HT-29 (cell line): ENCODE measurements at regions not wholly inside any gene's neighbourhood (a gene's known extent, or its start where the extent isn't known, plus 50 kb on each side); places are given as distances from the start of the nearest gene placed in this dataset.
"Not testable (repeated sequence)": the region's sequence is repeated elsewhere in the genome, so short reads cannot be mapped to it uniquely, and the experiment has no call there.

Source experiments
- DNase-seq: peaks from one replicate; pipeline ENCODE4 v3.0.0-alpha.2; 2015; ENCODE audit warnings: low spot score

DNA sequence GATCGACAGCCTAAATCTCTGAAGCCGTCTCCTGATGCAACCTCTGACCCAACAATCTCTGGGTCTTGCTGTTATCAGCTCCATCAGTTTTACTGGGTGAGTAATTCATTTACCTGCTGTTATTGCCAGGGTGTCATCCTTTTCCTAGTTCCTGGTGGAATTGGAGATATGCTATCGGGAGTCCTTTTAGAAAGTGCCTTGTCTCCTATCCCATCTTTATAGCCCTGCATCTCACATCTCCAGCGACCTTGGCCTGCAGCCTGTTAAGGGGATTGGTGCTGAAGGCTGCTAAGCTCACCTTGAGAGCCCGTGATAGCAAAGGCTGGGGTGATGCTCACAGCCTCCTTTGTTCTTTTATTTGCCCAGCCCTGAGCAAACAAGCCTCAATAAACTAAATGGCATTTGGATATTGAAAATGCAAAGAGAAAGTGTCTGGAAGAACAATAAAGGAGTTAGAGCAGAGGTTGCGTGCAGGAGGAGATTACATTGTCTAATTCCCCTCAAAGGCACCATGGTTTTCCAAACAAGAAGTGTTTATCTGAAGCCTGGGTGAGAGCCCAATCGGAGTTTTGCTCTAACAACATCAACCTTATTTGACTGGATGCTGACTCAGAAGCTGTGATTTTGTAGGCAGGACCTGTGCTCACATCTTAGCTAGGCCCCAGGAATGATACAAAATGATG lies 101.8 kb downstream of the RPLP1 start:
- peak; percentile 92 for DNase-seq

DNA sequence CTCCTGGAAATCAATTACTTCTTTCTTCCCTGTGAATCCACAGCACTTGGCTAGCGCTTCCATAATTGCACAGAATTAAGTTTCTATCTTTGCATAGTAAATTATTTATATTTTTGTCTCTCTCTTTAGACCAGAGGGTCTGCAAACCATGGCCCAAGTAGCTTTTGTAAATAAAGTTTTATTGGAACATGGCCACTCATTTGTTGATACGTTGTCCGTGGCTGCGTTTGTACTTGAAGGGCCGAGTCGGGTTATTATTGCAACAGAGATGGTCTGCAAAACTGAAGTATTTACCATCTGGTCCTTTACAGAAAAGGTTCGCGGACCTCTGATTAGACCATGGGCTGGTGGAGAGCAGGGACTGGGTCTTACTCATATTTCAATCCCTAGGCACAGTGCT lies 102.5 kb downstream of the RPLP1 start:
- DNase-seq: no peak

DNA sequence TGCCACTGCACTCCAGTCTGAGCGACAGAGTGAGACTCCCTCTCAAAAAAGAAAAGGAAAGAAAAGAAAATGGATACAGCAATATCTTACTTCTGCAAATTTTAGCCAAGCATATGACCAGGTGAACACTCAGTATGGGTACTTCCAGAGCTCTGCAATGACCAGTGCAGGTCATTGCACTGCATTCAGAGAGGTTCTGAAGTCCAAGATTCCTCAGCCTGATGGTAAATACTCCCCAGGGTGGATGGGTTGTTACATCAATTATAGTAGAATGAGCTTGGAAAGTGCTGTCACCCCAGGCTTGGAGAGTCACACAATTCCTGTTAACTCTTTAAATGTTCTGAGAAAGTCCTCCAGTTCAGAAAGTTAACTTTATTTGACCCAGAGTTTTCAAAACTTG lies 103.7 kb downstream of the RPLP1 start:
- no peak for DNase-seq

- DNase-seq: peak; percentile 96
These were observed 104.5 kb downstream of the RPLP1 start for GRCh38 chr15:69557020-69557706.

DNA sequence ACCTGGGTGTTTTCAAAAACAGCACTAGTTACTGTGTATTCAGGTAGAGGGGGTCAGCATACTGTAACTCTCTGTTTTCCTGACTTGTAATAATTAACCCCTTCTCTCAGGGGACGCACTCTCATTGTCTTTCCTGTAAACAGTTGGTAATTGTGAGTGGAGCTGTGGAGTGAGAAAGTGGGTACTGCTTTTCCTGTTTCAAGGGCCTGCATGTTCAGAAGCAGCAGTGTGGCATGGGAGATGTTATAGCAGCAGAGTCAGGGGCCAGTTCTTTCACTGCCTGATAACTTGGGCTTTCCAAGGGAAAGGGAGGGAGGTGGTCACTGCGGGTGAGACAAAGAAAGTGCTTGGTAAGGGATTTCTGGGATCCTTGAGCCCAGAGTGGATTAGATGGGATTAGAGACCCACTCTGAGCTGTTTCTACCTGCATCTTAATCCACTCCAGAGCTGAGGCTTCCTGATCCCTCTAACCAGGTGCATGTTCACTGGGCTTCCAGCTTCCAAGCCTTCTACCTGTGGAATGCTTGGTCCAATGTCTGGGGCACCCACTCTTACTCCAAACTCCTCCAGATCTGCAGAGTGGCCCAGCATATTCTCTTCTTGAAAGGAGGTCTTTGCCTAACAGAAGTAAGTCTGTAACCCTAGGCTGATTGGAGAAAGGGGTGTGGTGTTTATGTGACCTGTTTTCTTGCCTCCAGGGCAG lies 105.2 kb downstream of the RPLP1 start:
- no peak for DNase-seq

GRCh38 chr15:69559440-69560190 lies 107.0 kb downstream of the RPLP1 start:
- no peak for DNase-seq

DNA sequence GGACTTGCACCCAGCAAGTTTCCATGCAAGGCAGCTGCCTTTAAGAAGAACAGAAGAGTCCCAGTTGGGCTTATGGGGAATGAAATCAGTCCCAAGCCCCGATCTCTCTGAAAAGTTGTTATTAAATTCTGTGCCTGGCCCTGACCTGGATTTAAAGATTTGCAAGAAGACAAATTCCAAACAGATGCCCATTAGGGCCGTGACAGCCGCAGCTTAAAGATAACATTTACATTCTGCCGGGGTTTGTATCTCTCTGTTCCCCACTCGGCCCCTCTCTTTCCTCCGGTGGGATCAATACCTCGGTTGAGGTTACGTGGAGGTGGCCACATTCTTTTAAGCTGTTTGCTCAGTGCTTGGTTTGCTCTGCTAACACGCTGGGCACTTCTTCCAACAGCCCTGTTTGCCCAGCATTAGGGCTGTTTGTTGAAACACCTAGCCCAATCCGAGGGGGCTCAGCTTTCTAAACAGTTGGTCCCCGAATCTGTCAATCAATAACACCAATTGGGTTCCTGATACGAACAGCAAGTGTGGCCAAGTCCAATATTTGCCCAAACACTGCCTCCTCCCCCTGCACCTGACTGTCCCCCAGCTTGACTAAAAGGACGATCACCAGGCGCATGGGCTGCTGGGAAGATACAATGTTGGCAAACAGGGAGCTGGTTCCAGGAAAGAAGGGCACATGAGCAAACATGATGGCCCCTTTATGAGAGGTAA lies 108.6 kb downstream of the RPLP1 start:
- DNase-seq: no peak

- no peak for DNase-seq
These were observed 109.5 kb downstream of the RPLP1 start for GRCh38 chr15:69562116-69562515.

DNA sequence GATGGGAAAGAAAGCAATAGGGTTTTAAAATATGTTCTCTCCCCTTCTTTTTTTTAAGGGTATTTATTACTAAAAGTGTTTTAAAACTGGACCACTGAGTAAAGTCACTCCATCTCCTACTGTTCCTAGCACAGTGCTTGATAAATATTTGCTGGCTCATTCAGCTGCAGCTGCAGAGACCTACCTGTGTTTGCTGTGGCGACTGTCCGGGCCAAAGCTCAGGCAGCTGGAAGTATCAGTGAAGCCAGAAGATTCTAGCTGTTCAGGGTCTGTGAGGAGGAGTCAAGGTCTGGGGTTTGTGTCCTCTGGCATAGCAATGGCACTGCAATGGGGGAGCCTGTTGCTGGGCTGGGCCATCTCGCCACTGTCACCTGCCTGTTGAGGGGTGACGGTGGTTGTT lies 109.9 kb downstream of the RPLP1 start:
- DNase-seq: no peak

GRCh38 chr15:69565066-69565655 lies 112.5 kb downstream of the RPLP1 start:
- DNase-seq: no peak

DNA sequence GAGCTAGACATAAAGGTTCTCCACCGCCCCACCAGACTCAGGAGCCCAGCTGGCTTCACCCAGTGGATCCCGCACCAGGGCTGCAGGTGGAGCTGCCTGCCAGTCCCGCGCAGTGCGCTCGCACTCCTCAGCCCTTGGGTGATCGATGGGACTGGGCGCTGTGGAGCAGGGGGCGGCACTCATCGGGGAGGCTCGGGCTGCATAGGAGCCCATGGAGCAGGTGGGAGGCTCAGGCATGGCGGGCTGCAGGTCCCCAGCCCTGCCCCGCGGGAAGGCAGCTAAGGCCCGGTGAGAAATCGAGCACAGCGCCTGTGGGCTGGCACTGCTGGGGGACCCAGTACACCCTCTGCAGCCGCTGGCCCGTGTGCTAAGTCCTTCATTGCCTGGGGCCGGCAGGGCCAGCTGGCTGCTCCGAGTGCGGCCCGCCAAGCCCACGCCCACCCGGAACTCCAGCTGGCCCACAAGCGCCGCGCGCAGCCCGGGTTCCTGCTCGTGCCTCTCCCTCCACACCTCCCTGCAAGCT lies 114.7 kb downstream of the RPLP1 start:
- not testable (repeated sequence) for DNase-seq

GRCh38 chr15:69568173-69569009 lies 115.8 kb downstream of the RPLP1 start:
- no peak for DNase-seq

DNA sequence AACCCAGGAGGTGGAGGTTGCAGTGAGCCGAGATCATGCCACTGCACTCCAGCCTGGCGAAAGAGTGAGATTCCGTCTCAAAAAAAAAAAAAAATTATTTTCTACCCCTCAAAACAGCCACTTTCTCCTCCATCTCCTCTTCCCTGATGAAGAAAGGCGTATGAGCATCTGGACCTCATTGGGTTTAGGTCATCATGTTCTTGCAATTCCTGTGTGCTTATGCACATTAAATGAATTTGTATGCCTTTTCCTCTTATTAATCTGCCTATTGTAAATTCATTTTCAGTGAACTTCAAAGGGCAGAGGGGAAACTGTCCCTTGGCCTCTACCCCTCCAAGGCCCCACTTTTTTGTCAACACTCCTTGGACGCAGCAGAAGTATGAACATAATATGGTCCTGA lies 117.8 kb downstream of the RPLP1 start:
- DNase-seq: no peak

GRCh38 chr15:69570997-69571396 lies 118.4 kb downstream of the RPLP1 start:
- DNase-seq: no peak

GRCh38 chr15:69573278-69573677 lies 120.7 kb downstream of the RPLP1 start:
- not testable (repeated sequence) for DNase-seq

- no peak for DNase-seq
These were observed 121.3 kb downstream of the RPLP1 start for GRCh38 chr15:69573815-69574475.

DNA sequence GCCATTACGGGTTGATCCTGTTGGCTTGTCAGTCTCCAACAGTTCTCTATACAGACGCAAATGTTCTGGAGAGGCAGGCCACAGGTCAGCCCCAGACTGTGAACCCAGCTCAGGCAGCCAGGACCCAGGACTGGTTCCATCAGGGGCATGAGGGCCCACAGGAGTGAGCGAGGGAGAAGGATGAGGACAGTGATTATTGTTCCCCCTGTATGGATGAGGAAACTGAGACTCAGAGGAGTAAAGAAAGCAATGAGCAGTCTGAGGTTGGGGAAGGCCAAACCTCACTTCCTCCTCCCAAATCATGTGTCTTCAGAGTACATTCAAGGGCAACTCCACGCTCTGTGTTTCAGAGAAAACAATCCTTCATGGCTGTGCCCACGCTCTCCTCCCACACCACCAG lies 121.9 kb downstream of the RPLP1 start:
- no peak for DNase-seq

DNA sequence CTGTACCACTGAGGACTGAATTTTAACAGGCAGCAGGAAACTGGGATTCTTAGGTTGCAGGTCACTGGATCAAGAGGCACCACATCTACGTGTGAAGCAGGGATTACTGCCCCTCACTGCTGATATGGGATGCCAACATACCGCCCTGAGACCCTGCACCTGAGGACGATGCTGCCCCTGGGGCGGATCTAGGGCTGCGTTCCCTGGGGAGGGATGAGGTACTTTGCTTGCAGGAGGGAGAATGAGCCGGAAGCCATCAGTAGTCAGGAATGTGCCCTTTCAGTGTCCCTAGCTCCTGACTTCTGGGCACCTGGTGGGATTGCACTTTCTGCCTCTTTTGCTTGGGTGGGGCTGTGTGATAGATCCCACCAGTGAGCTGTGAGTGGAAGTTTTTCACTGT lies 122.8 kb downstream of the RPLP1 start:
- no peak for DNase-seq

DNA sequence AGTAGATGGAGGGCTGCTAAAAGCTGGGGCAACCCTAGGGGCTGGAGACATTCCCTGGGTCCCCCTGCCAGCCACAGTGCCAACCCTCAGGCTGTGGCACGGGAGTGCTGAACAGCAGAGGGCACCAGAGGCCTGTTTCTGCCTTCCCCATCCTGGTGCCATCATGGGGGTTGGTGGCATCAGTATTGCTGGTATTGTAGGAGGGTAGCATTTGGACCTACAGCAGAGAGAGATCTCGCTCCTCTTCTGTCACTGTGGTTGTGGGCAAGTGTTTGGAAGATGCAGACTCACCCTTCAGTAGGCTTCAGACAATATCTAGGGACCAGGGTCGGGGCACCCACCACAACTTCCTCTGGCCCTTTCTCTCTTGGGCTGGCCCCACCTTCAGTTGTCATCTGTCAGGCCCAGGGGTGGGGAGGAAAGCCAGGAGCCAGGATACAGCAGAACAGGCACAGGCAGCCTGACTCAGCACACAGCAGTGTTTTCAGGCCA lies 123.5 kb downstream of the RPLP1 start:
- peak; percentile 93 for DNase-seq
